HEK293T (cell line): ENCODE measurements at regions not wholly inside any gene's neighbourhood (a gene's known extent, or its start where the extent isn't known, plus 50 kb on each side); places are given as distances from the start of the nearest gene placed in this dataset.

Experiments
- CTCF ChIA-PET: fragments of 350-600 bp; formaldehyde crosslinking; extraction: SDS; loops from one replicate; lab custom pipeline; 2021; ENCODE audit warnings: antibody characterized with exemption, inconsistent platforms; lab: Yijun Ruan, JAX
- POLR2A ChIA-PET: fragments of 350-600 bp; formaldehyde crosslinking; extraction: SDS; loops from one replicate; lab custom pipeline; 2020; ENCODE audit warnings: antibody characterized with exemption, inconsistent platforms; lab: Yijun Ruan, JAX
- DNase-seq: peaks from one replicate; pipeline ENCODE4 v3.0.0; 2012; ENCODE audit warnings: mixed read lengths; ENCODE audit errors: extremely low spot score
- ARNT ChIP-seq: fragments of 450-650 bp; IDR thresholded peaks from 2 replicates; pipeline ENCODE4 v1.6.1; 2017; ENCODE audit warnings: mild to moderate bottlenecking
- BHLHE40 ChIP-seq: fragments of 450-650 bp; IDR thresholded peaks from 2 replicates; pipeline ENCODE4 v1.6.1; 2016; ENCODE audit warnings: mild to moderate bottlenecking, moderate library complexity, borderline replicate concordance
- CTBP1 ChIP-seq: fragments of 450-650 bp; IDR thresholded peaks from 2 replicates; pipeline ENCODE4 v1.6.1; 2016; ENCODE audit warnings: borderline replicate concordance
- ELF4 ChIP-seq: fragments of 450-650 bp; IDR thresholded peaks from 2 replicates; pipeline ENCODE4 v1.6.1; 2017; ENCODE audit warnings: antibody characterized with exemption
- FOXA1 ChIP-seq: fragments of 450-650 bp; IDR thresholded peaks from 2 replicates; pipeline ENCODE4 v1.6.1; 2016; ENCODE audit warnings: mild to moderate bottlenecking
- FOXK2 ChIP-seq: fragments of 450-650 bp; IDR thresholded peaks from 2 replicates; pipeline ENCODE4 v1.6.1; 2016; ENCODE audit warnings: mild to moderate bottlenecking
- FOXM1 ChIP-seq: fragments of 450-650 bp; IDR thresholded peaks from 2 replicates; pipeline ENCODE4 v1.6.1; 2017; ENCODE audit warnings: mild to moderate bottlenecking, borderline replicate concordance
- HDGF ChIP-seq: fragments of 450-650 bp; IDR thresholded peaks from 2 replicates; pipeline ENCODE4 v1.6.1; 2017; ENCODE audit warnings: antibody characterized with exemption, borderline replicate concordance
- L3MBTL2 ChIP-seq: fragments of 450-650 bp; conservative IDR thresholded peaks from 2 replicates; pipeline ENCODE4 v1.6.1; 2016; ENCODE audit warnings: mild to moderate bottlenecking
- LEF1 ChIP-seq: fragments of 450-650 bp; IDR thresholded peaks from 2 replicates; pipeline ENCODE4 v1.6.1; 2017; ENCODE audit warnings: mild to moderate bottlenecking, borderline replicate concordance
- NFRKB ChIP-seq: fragments of 450-650 bp; IDR thresholded peaks from 2 replicates; pipeline ENCODE4 v1.6.1; 2016; ENCODE audit warnings: mild to moderate bottlenecking, moderate library complexity
- SP1 ChIP-seq: fragments of 450-650 bp; IDR thresholded peaks from 2 replicates; pipeline ENCODE4 v1.6.1; 2017
- SUZ12 ChIP-seq: fragments of 450-650 bp; IDR thresholded peaks from 2 replicates; pipeline ENCODE4 v1.6.1; 2016; ENCODE audit warnings: mild to moderate bottlenecking
- TARDBP ChIP-seq: fragments of 450-650 bp; IDR thresholded peaks from 2 replicates; pipeline ENCODE4 v1.6.1; 2016
- ZNF384 ChIP-seq: fragments of 450-650 bp; IDR thresholded peaks from 2 replicates; pipeline ENCODE4 v1.6.1; 2016
- TF ChIP-seq, protein P1 (sequence below): fragments of 450-650 bp; IDR thresholded peaks from 2 replicates; pipeline ENCODE4 v1.6.1; 2016

GRCh38 chr5:112012104-112012503 lies 255.1 kb upstream of the NREP start:
- DNase-seq, result no peak
- ChIA-PET CTCF (no interaction called here), POLR2A (no interaction called here)
- TF ChIP-seq SUZ12, result no peak
- TF ChIP-seq NFRKB, result no peak
- TF ChIP-seq, protein P1, sequence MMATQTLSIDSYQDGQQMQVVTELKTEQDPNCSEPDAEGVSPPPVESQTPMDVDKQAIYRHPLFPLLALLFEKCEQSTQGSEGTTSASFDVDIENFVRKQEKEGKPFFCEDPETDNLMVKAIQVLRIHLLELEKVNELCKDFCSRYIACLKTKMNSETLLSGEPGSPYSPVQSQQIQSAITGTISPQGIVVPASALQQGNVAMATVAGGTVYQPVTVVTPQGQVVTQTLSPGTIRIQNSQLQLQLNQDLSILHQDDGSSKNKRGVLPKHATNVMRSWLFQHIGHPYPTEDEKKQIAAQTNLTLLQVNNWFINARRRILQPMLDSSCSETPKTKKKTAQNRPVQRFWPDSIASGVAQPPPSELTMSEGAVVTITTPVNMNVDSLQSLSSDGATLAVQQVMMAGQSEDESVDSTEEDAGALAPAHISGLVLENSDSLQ, result no peak

DNA sequence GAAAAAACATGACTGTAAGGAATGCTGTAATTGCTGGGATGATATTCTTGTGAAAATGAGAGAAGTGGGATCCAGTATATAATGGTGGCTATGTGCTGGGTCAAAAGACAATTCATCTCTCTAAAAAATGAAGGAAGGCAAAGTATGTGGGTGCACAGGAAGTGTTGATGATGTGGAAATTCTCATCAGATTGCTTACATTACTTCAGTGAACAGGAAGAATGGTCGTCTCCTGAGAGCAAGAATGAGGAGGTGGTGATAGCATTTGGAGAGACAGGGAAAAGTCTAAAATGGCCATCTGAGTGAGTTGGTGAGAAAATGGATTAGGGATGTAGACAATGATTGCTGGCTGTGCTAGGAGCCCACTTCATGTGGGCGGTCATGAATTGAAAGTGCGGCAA lies 253.5 kb upstream of the NREP start:
- DNase-seq, result no peak
- CTCF ChIA-PET, result no interaction called here
- POLR2A ChIA-PET, result no interaction called here
- no peak for TF ChIP-seq NFRKB
- no peak for TF ChIP-seq FOXK2
- TF ChIP-seq TARDBP, result no peak
- no peak for TF ChIP-seq FOXM1
- TF ChIP-seq SUZ12, result no peak
- no peak for TF ChIP-seq BHLHE40
- no peak for TF ChIP-seq L3MBTL2
- TF ChIP-seq CTBP1, result no peak
- no peak for TF ChIP-seq SP1

GRCh38 chr5:112006721-112007120 lies 249.7 kb upstream of the NREP start:
- CTCF ChIA-PET, result no interaction called here
- POLR2A ChIA-PET, result no interaction called here
- no peak for DNase-seq
- no peak for TF ChIP-seq FOXA1
- TF ChIP-seq FOXK2, result no peak
- no peak for TF ChIP-seq SP1
- no peak for TF ChIP-seq ARNT

DNA sequence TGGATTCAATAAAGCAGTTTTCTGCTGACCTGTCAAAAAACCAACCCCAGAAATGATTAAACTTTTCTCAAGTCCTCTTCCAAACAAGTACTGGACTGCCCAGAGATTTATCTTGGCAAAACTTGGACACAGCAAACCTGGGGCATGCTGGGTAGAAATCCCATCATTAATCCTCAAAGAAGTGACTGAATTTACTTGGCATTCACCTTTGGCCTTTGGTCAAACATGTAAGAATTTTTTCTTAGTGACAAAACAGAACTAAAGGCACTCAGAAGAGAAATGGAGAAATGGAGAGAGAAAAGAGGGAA lies 248.6 kb upstream of the NREP start:
- ChIA-PET CTCF (no interaction called here), POLR2A (no interaction called here)
- TF ChIP-seq CTBP1 (no peak), ELF4 (no peak), NFRKB (no peak), SUZ12 (no peak), BHLHE40 (no peak), LEF1 (no peak), SP1 (no peak), TARDBP (no peak), FOXK2 (no peak), HDGF (no peak), FOXM1 (no peak), ARNT (no peak), ZNF384 (no peak), L3MBTL2 (no peak), FOXA1 (no peak)
- TF ChIP-seq, protein P1, result no peak
- no peak for DNase-seq

GRCh38 chr5:112004867-112005622 lies 248.1 kb upstream of the NREP start:
- no peak for DNase-seq
- TF ChIP-seq LEF1 (no peak), L3MBTL2 (no peak), ARNT (no peak), HDGF (no peak), NFRKB (no peak), SP1 (no peak), FOXM1 (no peak), ZNF384 (no peak), BHLHE40 (no peak), CTBP1 (no peak), ELF4 (no peak), SUZ12 (no peak), FOXA1 (no peak), TARDBP (no peak), FOXK2 (no peak)
- TF ChIP-seq, protein P1, result no peak
- ChIA-PET CTCF (no interaction called here), POLR2A (no interaction called here)

DNA sequence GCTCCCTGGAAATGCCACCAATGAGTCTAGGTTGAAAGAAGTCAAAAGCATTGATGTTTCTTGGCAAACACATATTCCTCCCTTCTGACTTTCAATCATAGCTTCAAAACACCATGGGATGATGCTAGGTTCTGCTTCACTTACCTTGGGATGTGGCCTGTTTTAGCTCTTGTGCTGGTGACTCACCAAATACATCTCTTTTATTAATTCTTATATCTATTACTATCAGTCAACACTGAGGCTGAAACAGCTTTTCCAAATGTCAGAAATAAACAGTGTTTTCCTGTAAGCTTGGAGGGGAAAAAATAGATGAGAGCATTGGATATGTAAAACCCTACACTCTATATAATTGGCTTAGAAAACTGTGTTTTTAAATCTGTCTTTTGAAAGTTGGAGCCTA lies 245.4 kb upstream of the NREP start:
- CTCF ChIA-PET, result no interaction called here
- TF ChIP-seq FOXK2, result no peak
- POLR2A ChIA-PET, result no interaction called here
- no peak for DNase-seq

DNA sequence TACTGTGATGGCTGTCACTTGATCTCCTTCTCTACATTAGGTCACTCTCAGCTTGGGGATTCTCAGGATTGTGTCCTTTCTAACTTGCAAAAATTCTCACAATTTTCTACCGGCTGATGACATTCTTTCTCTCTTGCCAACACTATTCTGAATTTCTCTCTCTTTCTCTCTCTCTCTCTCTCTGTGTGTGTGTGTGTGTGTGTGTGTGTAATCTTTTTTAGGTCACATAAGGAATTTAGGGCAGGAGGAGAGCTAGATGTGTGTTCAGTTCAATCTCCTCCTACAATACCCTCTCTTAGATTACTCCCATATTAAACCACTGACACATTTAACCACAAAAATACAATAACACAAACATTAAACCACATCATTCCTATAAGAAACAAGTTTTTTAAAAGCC lies 242.3 kb upstream of the NREP start:
- ChIA-PET POLR2A (no interaction called here), CTCF (no interaction called here)
- no peak for TF ChIP-seq L3MBTL2
- TF ChIP-seq ELF4, result no peak
- no peak for TF ChIP-seq HDGF
- no peak for TF ChIP-seq FOXA1
- TF ChIP-seq, protein P1, result no peak
- no peak for TF ChIP-seq ARNT
- no peak for TF ChIP-seq SP1
- TF ChIP-seq ZNF384, result no peak
- no peak for TF ChIP-seq CTBP1
- no peak for TF ChIP-seq NFRKB
- no peak for TF ChIP-seq TARDBP
- no peak for TF ChIP-seq SUZ12
- no peak for TF ChIP-seq LEF1
- TF ChIP-seq FOXK2, result no peak
- DNase-seq, result no peak
